Liver (tissue), 8 donors: ENCODE measurements at regions not wholly inside any gene's neighbourhood (a gene's known extent, or its start where the extent isn't known, plus 50 kb on each side); places are given as distances from the start of the nearest gene placed in this dataset.

Experiments
- DNase-seq: peaks from one replicate; pipeline ENCODE4 v3.0.0-alpha.2; 2017; ENCODE audit warnings: low spot score
- H3K27ac ChIP-seq, 2 donors: one replicate each; pipeline ENCODE4 v1.7.0; 2013; ENCODE audit warnings: inconsistent platforms in 2 of 2, low read length in 2 of 2, control low read depth in 1 of 2, low read depth in 1 of 2, mild to moderate bottlenecking in 1 of 2
- H3K27me3 ChIP-seq, 4 donors: one replicate each; pipeline versions ENCODE4 v1.6.1 to v1.7.0; 2013; ENCODE audit warnings: low read length in 3 of 4, inconsistent platforms in 1 of 4, mild to moderate bottlenecking in 1 of 4, moderate library complexity in 1 of 4; ENCODE audit not compliant: control insufficient read depth in 4 of 4, insufficient read depth in 4 of 4
- H3K36me3 ChIP-seq, 4 donors: one replicate each; pipeline versions ENCODE4 v1.6.1 to v1.7.0; 2013; ENCODE audit warnings: low read length in 3 of 4, mild to moderate bottlenecking in 3 of 4, low read depth in 1 of 4, moderate library complexity in 1 of 4; ENCODE audit not compliant: control insufficient read depth in 4 of 4, insufficient read depth in 3 of 4
- H3K4me1 ChIP-seq, 4 donors: one replicate each; pipeline versions ENCODE4 v1.6.1 to v1.7.0; 2013; ENCODE audit warnings: low read length in 3 of 4, mild to moderate bottlenecking in 3 of 4, moderate library complexity in 1 of 4; ENCODE audit not compliant: control insufficient read depth in 4 of 4, insufficient read depth in 4 of 4
- H3K4me3 ChIP-seq, 3 donors: one replicate each; pipeline versions ENCODE4 v1.6.1 to v1.7.0; 2013; ENCODE audit warnings: low read length in 3 of 3, control low read depth in 1 of 3, low read depth in 1 of 3, mild to moderate bottlenecking in 1 of 3
- H3K9ac ChIP-seq, 2 donors: one replicate each; pipeline ENCODE4 v1.7.0; 2013; ENCODE audit warnings: low read length in 2 of 2, mild to moderate bottlenecking in 2 of 2, moderate library complexity in 2 of 2, control low read depth in 1 of 2, low read depth in 1 of 2
- H3K9me3 ChIP-seq, 4 donors: one replicate each; pipeline versions ENCODE4 v1.6.1 to v1.7.0; 2013; ENCODE audit warnings: low read length in 3 of 4; ENCODE audit not compliant: control insufficient read depth in 4 of 4
- CTCF ChIP-seq: fragments of 150-350 bp; IDR thresholded peaks from 2 replicates; pipeline ENCODE4 v1.5.1; 2017; ENCODE audit warnings: improper control_type of control experiment, low read depth, low read length; ENCODE audit not compliant: missing input control
- EGR1 ChIP-seq, 2 donors: IDR thresholded peaks; 2 replicates each; pipeline ENCODE4 v1.6.1; 2016 to 2018; ENCODE audit warnings: antibody characterized with exemption in 2 of 2, low read depth in 2 of 2
- FOXA1 ChIP-seq: IDR thresholded peaks from 2 replicates; pipeline ENCODE4 v1.6.1; 2016; ENCODE audit warnings: antibody characterized with exemption
- FOXA2 ChIP-seq: IDR thresholded peaks from 2 replicates; pipeline ENCODE4 v1.6.1; 2016; ENCODE audit warnings: antibody characterized with exemption
- GABPA ChIP-seq, 2 donors: IDR thresholded peaks in 1 of 2; conservative IDR thresholded peaks in 1 of 2; 2 replicates each; pipeline ENCODE4 v1.6.1; 2016; ENCODE audit warnings: antibody characterized with exemption in 2 of 2, mild to moderate bottlenecking in 1 of 2, moderate library complexity in 1 of 2
- HNF4A ChIP-seq, 2 donors: conservative IDR thresholded peaks; 2 replicates each; pipeline ENCODE4 v1.6.1; 2016; ENCODE audit warnings: antibody characterized with exemption in 2 of 2, mild to moderate bottlenecking in 2 of 2
- HNF4G ChIP-seq: IDR thresholded peaks from 2 replicates; pipeline ENCODE4 v1.6.1; 2016; ENCODE audit warnings: antibody characterized with exemption
- JUND ChIP-seq, 2 donors: IDR thresholded peaks; 2 replicates each; pipeline ENCODE4 v1.6.1; 2016; ENCODE audit warnings: antibody characterized with exemption in 2 of 2
- MAX ChIP-seq: IDR thresholded peaks from 2 replicates; pipeline ENCODE4 v1.6.1; 2016; ENCODE audit warnings: antibody characterized with exemption
- NR2F2 ChIP-seq: IDR thresholded peaks from 2 replicates; pipeline ENCODE4 v1.6.1; 2016; ENCODE audit warnings: antibody characterized with exemption
- RAD21 ChIP-seq, 2 donors: IDR thresholded peaks; 2 replicates each; pipeline ENCODE4 v1.6.1; 2016; ENCODE audit warnings: antibody characterized with exemption in 2 of 2, mild to moderate bottlenecking in 2 of 2
- RXRA ChIP-seq, 2 donors: IDR thresholded peaks; 2 replicates each; pipeline ENCODE4 v1.6.1; 2017 to 2018; ENCODE audit warnings: antibody characterized with exemption in 2 of 2, mild to moderate bottlenecking in 1 of 2
- SP1 ChIP-seq: IDR thresholded peaks from 2 replicates; pipeline ENCODE4 v1.6.1; 2018; ENCODE audit warnings: antibody characterized with exemption, mild to moderate bottlenecking
- TAF1 ChIP-seq: conservative IDR thresholded peaks from 2 replicates; pipeline ENCODE4 v1.6.1; 2016; ENCODE audit warnings: antibody characterized with exemption, mild to moderate bottlenecking
- YY1 ChIP-seq: IDR thresholded peaks from 2 replicates; pipeline ENCODE4 v1.6.1; 2016; ENCODE audit warnings: antibody characterized with exemption, mild to moderate bottlenecking
- ZBTB33 ChIP-seq: IDR thresholded peaks from 2 replicates; pipeline ENCODE4 v1.6.1; 2016; ENCODE audit warnings: antibody characterized with exemption
- WGBS: extraction: QIAGEN DNeasy Blood & Tissue Kit; methylation state at CpG from one replicate; pipeline ENCODE4 v1.1.7; 2013; 5-methylcytosine and 5-hydroxymethylcytosine counted together
- TF ChIP-seq, protein P1 (sequence below): IDR thresholded peaks from 2 replicates; pipeline ENCODE4 v1.6.1; 2016; ENCODE audit warnings: antibody characterized with exemption
- TF ChIP-seq, protein P2 (sequence below): IDR thresholded peaks from 2 replicates; pipeline ENCODE4 v1.6.1; 2016; ENCODE audit warnings: antibody characterized with exemption, mild to moderate bottlenecking
- donor health status: healthy.
- donor health status: healthy.
- donor health status: healthy.
- donor health status: healthy.
- donor health status: healthy.

DNA sequence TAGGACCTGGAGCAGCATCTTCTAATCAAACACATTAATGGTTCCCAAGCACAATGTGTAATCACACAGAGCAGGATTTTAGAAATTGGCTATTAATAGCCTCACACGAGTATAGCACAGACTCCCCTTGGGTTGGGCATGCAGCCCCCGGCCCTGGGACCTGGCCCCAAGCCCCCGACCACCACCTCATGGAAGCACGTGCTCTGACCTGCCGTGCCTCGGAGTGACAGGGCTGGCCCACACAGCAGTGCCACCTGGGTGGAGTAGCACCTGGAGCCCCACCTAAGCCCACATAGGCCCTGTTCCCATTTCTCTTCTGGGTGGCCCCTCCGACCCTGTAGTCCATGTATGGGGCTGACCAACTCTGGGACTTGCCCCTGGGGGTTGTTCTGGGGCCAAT lies 171.8 kb downstream of the TTLL2 start:
- DNase-seq: no peak
- no peak overlapping the region for H3K4me3 ChIP-seq
- no peaks in the 10 kb centered on the region for H3K36me3 ChIP-seq
- H3K27ac ChIP-seq: peak overlapping the region; percentile 57 to 83
- WGBS: 76% methylated on average over 7 of the region's 7 CpGs
- peaks cover 23 to 87% (median 60%) of the 10 kb centered on the region in 4 donors for H3K4me1 ChIP-seq
- TF ChIP-seq YY1 (no peak), ZBTB33 (no peak)
- H3K9ac ChIP-seq: peak overlapping the region in 1 of 2 donors; percentile 52
- no peaks in the 10 kb centered on the region for H3K27me3 ChIP-seq
- no peaks in the 10 kb centered on the region for H3K9me3 ChIP-seq

- Histone ChIP-seq H3K9me3 (no peaks in the 10 kb centered on the region), H3K36me3 (no peaks in the 10 kb centered on the region), H3K27me3 (no peaks in the 10 kb centered on the region), H3K4me3 (no peak overlapping the region), H3K27ac (peak overlapping the region; percentile 82 to 83), H3K9ac (peak overlapping the region in 1 of 2 donors; percentile 16), H3K4me1 (peaks cover 24 to 84% (median 61%) of the 10 kb centered on the region in 4 donors)
- TF ChIP-seq FOXA1 (peak; percentile 82), JUND (IDR thresholded peaks at IDR 0.05) (peak; percentile 87 to 90), YY1 (peak; percentile 92), RAD21 (IDR thresholded peaks at IDR 0.05) (peak; percentile 57 to 61), CTCF (no peak), MAX (peak; percentile 81), FOXA2 (peak; percentile 61), TAF1 (no peak), NR2F2 (peak; percentile 79), HNF4A (conservative IDR thresholded peaks at IDR 0.05) (peak; percentile 93 to 97), GABPA (IDR thresholded peaks at IDR 0.05 in 1 of 2, conservative IDR thresholded peaks at IDR 0.05 in 1 of 2) (peak in 1 of 2 donors; percentile 49), RXRA (IDR thresholded peaks at IDR 0.05) (peak; percentile 99), EGR1 (IDR thresholded peaks at IDR 0.05; ENCODE audit: low read depth in 2 of 2) (peak in 1 of 2 donors; percentile 69), HNF4G (peak; percentile 84), ZBTB33 (peak; percentile 63), SP1 (peak; percentile 96)
- TF ChIP-seq, protein P1, sequence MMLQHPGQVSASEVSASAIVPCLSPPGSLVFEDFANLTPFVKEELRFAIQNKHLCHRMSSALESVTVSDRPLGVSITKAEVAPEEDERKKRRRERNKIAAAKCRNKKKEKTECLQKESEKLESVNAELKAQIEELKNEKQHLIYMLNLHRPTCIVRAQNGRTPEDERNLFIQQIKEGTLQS: peak; percentile 58
- TF ChIP-seq, protein P2, sequence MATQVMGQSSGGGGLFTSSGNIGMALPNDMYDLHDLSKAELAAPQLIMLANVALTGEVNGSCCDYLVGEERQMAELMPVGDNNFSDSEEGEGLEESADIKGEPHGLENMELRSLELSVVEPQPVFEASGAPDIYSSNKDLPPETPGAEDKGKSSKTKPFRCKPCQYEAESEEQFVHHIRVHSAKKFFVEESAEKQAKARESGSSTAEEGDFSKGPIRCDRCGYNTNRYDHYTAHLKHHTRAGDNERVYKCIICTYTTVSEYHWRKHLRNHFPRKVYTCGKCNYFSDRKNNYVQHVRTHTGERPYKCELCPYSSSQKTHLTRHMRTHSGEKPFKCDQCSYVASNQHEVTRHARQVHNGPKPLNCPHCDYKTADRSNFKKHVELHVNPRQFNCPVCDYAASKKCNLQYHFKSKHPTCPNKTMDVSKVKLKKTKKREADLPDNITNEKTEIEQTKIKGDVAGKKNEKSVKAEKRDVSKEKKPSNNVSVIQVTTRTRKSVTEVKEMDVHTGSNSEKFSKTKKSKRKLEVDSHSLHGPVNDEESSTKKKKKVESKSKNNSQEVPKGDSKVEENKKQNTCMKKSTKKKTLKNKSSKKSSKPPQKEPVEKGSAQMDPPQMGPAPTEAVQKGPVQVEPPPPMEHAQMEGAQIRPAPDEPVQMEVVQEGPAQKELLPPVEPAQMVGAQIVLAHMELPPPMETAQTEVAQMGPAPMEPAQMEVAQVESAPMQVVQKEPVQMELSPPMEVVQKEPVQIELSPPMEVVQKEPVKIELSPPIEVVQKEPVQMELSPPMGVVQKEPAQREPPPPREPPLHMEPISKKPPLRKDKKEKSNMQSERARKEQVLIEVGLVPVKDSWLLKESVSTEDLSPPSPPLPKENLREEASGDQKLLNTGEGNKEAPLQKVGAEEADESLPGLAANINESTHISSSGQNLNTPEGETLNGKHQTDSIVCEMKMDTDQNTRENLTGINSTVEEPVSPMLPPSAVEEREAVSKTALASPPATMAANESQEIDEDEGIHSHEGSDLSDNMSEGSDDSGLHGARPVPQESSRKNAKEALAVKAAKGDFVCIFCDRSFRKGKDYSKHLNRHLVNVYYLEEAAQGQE: peak; percentile 71
- WGBS: 44% methylated on average over 14 of the region's 14 CpGs
- DNase-seq: no peak
Observed at GRCh38 chr6:167497428-167498056, 172.7 kb downstream of the TTLL2 start.
